Endothelial cell of umbilical vein (primary cell): ENCODE measurements at regions not wholly inside any gene's neighbourhood (a gene's known extent, or its start where the extent isn't known, plus 50 kb on each side); places are given as distances from the start of the nearest gene placed in this dataset.

Source experiments
- FOS ChIP-seq: IDR thresholded peaks from 2 replicates; pipeline ENCODE4 v1.6.1; 2011; ENCODE audit warnings: mild to moderate bottlenecking, low read length, moderate library complexity, borderline replicate concordance; ENCODE audit not compliant: insufficient read depth
- POLR2A ChIP-seq: IDR thresholded peaks from 2 replicates; pipeline ENCODE4 v1.6.1; 2012; ENCODE audit warnings: low read depth, mild to moderate bottlenecking, control low read depth, low read length
- TF ChIP-seq, protein P1 (sequence below), 2 donors: IDR thresholded peaks; 1 replicate in 1 of 2; 2 replicates in 1 of 2; pipeline ENCODE4 v1.5.1; 2011; ENCODE audit warnings: low read length in 2 of 2, mild to moderate bottlenecking in 2 of 2, moderate library complexity in 2 of 2, control low read depth in 1 of 2, inconsistent platforms in 1 of 2, low read depth in 1 of 2; ENCODE audit not compliant: insufficient read depth in 1 of 2; ENCODE audit errors: extremely low read depth in 1 of 2
- TF ChIP-seq, protein P2 (sequence below): IDR thresholded peaks from 2 replicates; pipeline ENCODE4 v1.6.1; 2011; ENCODE audit not compliant: insufficient read depth, insufficient read length

DNA sequence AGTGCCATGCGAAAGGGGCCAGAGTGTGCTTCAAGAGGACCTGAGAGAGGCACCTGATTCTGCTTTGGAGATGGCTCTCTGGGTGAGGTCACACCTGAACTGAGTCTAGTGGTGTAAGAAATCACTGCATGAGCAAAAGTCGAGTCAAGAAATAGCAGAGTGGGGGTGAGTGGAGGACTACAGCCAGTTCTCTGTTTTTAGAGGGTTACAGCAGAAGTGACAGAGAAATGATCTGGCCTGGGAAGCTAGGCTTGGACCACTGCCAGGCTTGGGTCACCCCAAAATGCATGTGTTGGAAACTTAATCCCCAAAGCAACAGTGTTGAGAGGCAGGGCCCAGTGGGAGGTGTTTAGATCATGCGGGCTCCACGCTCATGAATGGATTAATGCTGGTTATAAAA lies 312.0 kb downstream of the CBLN1 start:
- TF ChIP-seq, protein P1, sequence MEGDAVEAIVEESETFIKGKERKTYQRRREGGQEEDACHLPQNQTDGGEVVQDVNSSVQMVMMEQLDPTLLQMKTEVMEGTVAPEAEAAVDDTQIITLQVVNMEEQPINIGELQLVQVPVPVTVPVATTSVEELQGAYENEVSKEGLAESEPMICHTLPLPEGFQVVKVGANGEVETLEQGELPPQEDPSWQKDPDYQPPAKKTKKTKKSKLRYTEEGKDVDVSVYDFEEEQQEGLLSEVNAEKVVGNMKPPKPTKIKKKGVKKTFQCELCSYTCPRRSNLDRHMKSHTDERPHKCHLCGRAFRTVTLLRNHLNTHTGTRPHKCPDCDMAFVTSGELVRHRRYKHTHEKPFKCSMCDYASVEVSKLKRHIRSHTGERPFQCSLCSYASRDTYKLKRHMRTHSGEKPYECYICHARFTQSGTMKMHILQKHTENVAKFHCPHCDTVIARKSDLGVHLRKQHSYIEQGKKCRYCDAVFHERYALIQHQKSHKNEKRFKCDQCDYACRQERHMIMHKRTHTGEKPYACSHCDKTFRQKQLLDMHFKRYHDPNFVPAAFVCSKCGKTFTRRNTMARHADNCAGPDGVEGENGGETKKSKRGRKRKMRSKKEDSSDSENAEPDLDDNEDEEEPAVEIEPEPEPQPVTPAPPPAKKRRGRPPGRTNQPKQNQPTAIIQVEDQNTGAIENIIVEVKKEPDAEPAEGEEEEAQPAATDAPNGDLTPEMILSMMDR (IDR thresholded peaks at IDR 0.05; ENCODE audit: extremely low read depth in 1 of 2, insufficient read depth in 1 of 2, low read depth in 1 of 2, low read length in 2 of 2) = no peak
- no peak for TF ChIP-seq POLR2A
- no peak for TF ChIP-seq FOS
- TF ChIP-seq, protein P2, sequence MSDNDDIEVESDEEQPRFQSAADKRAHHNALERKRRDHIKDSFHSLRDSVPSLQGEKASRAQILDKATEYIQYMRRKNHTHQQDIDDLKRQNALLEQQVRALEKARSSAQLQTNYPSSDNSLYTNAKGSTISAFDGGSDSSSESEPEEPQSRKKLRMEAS = no peak
